ENCODE measurements at regions not wholly inside any gene's neighbourhood (a gene's known extent, or its start where the extent isn't known, plus 50 kb on each side); places are given as distances from the start of the nearest gene placed in this dataset.

GRCh38 chr1:181263444-181263843 lies 174.9 kb downstream of the IER5 start:
- Histone ChIP-seq H3K4me1 (no peaks in the 10 kb centered on the region), H3K9me3 (replicated peaks) (peaks cover 6% of the 10 kb centered on the region), H3K36me3 (no peaks in the 10 kb centered on the region), H3K4me3 (no peak overlapping the region), H3K27me3 (ENCODE audit: low read depth) (peaks cover 40% of the 10 kb centered on the region), H3K27ac (replicated peaks) (no peak overlapping the region)
- DNase-seq: no peak
- no peak for TF ChIP-seq CTCF (IDR thresholded peaks at IDR 0.05; ENCODE audit: borderline replicate concordance)
- intact Hi-C loops (cut with micrococcal nuclease): no loop called here

- H3K4me3 ChIP-seq: no peak overlapping the region
- H3K9me3 ChIP-seq (replicated peaks): peaks cover 6% of the 10 kb centered on the region
- no peak overlapping the region for H3K27ac ChIP-seq (replicated peaks)
- no peak for DNase-seq
- H3K36me3 ChIP-seq: no peaks in the 10 kb centered on the region
- H3K4me1 ChIP-seq: no peaks in the 10 kb centered on the region
- H3K27me3 ChIP-seq (ENCODE audit: low read depth): peaks cover 28% of the 10 kb centered on the region
- no peak for TF ChIP-seq CTCF (IDR thresholded peaks at IDR 0.05; ENCODE audit: borderline replicate concordance)
- intact Hi-C loops (cut with micrococcal nuclease): no loop called here
Measured at GRCh38 chr1:181264821-181265220, 176.3 kb downstream of the IER5 start.

- no peak for TF ChIP-seq CTCF (IDR thresholded peaks at IDR 0.05; ENCODE audit: borderline replicate concordance)
- intact Hi-C loops (cut with micrococcal nuclease): no loop called here
- Histone ChIP-seq H3K4me1 (no peaks in the 10 kb centered on the region), H3K27ac (replicated peaks) (no peak overlapping the region), H3K36me3 (no peaks in the 10 kb centered on the region), H3K9me3 (replicated peaks) (peaks cover 60% of the 10 kb centered on the region), H3K27me3 (ENCODE audit: low read depth) (peaks cover 9% of the 10 kb centered on the region), H3K4me3 (no peak overlapping the region)
- DNase-seq: no peak
Measured at GRCh38 chr1:181284978-181285377, 196.5 kb downstream of the IER5 start.

GRCh38 chr1:181295217-181295616 lies 188.1 kb upstream of the CACNA1E start:
- Histone ChIP-seq H3K27ac (replicated peaks) (no peak overlapping the region), H3K4me3 (no peak overlapping the region), H3K27me3 (ENCODE audit: low read depth) (peaks cover 34% of the 10 kb centered on the region), H3K9me3 (replicated peaks) (no peaks in the 10 kb centered on the region), H3K4me1 (no peaks in the 10 kb centered on the region), H3K36me3 (no peaks in the 10 kb centered on the region)
- no peak for TF ChIP-seq CTCF (IDR thresholded peaks at IDR 0.05; ENCODE audit: borderline replicate concordance)
- intact Hi-C loops (cut with micrococcal nuclease): no loop called here
- DNase-seq: no peak

GRCh38 chr1:181296180-181296579 lies 187.1 kb upstream of the CACNA1E start:
- Histone ChIP-seq H3K4me3 (no peak overlapping the region), H3K4me1 (no peaks in the 10 kb centered on the region), H3K36me3 (no peaks in the 10 kb centered on the region), H3K9me3 (replicated peaks) (no peaks in the 10 kb centered on the region), H3K27ac (replicated peaks) (no peak overlapping the region), H3K27me3 (ENCODE audit: low read depth) (peaks cover 28% of the 10 kb centered on the region)
- intact Hi-C loops (cut with micrococcal nuclease): no loop called here
- no peak for TF ChIP-seq CTCF (IDR thresholded peaks at IDR 0.05; ENCODE audit: borderline replicate concordance)
- no peak for DNase-seq

- no peak for TF ChIP-seq CTCF (IDR thresholded peaks at IDR 0.05; ENCODE audit: borderline replicate concordance)
- Histone ChIP-seq H3K4me1 (no peaks in the 10 kb centered on the region), H3K4me3 (no peak overlapping the region), H3K36me3 (no peaks in the 10 kb centered on the region), H3K27me3 (ENCODE audit: low read depth) (peaks cover 75% of the 10 kb centered on the region), H3K27ac (replicated peaks) (no peak overlapping the region), H3K9me3 (replicated peaks) (peaks cover 8% of the 10 kb centered on the region)
- intact Hi-C loops (cut with micrococcal nuclease): no loop called here
- no peak for DNase-seq
Measured at GRCh38 chr1:181308098-181308497, 175.2 kb upstream of the CACNA1E start.
